GM12874 (cell line): ENCODE measurements at regions not wholly inside any gene's neighbourhood (a gene's known extent, or its start where the extent isn't known, plus 50 kb on each side); places are given as distances from the start of the nearest gene placed in this dataset.

Experiments
- TF ChIP-seq, protein P1 (sequence below): IDR thresholded peaks from 2 replicates; pipeline ENCODE4 v1.5.1; 2011; ENCODE audit warnings: low read depth, mild to moderate bottlenecking, control low read depth, low read length, moderate library complexity; ENCODE audit not compliant: insufficient read depth

DNA sequence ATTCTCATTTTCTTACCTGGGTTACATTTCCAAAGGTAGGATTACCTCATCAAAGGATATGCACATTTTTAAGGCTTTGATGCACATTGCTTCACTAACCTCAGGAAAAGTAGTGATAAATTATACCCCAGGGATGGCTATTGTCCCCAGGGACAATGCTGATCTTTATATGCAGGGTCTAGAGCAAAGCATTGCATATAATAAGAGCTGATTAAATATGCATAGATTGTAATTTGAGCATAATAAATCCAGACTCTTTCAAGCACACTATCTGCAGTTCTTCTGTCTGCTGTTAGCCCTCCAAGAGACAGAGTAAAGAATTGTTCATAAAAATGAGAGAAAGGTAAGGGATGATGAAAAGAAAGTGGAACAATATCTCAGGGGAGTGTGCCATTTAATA is 57.3 kb upstream of the SYT13 start:
- TF ChIP-seq, protein P1, sequence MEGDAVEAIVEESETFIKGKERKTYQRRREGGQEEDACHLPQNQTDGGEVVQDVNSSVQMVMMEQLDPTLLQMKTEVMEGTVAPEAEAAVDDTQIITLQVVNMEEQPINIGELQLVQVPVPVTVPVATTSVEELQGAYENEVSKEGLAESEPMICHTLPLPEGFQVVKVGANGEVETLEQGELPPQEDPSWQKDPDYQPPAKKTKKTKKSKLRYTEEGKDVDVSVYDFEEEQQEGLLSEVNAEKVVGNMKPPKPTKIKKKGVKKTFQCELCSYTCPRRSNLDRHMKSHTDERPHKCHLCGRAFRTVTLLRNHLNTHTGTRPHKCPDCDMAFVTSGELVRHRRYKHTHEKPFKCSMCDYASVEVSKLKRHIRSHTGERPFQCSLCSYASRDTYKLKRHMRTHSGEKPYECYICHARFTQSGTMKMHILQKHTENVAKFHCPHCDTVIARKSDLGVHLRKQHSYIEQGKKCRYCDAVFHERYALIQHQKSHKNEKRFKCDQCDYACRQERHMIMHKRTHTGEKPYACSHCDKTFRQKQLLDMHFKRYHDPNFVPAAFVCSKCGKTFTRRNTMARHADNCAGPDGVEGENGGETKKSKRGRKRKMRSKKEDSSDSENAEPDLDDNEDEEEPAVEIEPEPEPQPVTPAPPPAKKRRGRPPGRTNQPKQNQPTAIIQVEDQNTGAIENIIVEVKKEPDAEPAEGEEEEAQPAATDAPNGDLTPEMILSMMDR = no peak

DNA sequence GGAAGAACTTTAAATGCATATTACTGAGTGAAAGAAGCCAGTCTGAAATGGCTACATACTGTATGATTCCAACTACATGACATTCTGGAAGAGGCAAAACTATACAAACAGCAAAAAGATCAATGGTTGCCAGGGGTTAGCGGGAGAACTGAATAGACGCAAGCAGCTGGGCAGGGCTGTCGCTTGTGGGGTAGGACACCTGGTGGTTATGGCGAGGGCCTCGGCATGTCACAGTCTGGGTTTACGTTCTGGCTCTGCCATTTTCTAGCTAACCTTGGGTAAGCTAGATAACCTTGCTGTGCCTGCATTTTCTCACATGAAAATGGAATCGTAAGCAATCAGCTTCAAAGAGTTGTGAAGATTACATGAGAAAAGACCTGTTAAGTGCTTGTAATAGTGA is 55.2 kb upstream of the SYT13 start:
- TF ChIP-seq, protein P1 = no peak

DNA sequence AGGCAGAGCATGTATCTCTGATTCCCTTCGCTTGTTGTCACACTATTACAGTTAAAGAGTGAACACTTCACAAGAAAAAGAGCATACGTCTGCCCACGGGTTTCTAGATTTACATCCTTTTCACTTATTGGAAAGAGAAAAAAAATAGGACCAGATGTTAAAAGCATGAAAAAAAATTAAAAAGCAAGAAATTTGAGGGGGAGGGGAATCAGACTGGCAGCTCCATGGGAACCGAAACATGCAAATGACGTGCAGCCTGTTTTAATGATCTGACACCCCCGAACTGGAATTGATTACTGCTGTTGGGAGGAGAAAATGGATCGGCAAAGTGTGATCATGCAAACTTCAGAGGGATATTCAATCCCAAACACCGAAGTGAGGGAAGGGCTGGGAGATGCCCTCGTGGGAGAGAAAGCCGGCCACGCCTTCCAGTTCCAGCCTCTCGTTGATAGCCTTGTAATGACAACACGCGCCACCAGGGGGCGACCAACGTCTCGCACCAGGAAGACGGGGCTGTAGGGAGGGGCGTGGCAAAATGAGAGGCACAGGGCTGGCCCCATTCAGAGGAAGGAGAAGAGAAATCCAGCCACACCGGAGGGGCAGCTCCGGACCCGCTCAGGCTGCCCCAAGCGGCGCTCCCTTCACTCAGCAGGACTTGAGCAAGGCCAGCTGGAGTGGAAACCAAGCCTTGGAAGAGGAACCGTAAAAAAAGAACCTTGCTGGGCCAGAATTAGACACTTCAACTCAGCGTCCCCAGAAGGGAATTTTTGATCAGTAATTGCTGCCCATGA is 53.8 kb upstream of the SYT13 start:
- TF ChIP-seq, protein P1 = peak; percentile 89

DNA sequence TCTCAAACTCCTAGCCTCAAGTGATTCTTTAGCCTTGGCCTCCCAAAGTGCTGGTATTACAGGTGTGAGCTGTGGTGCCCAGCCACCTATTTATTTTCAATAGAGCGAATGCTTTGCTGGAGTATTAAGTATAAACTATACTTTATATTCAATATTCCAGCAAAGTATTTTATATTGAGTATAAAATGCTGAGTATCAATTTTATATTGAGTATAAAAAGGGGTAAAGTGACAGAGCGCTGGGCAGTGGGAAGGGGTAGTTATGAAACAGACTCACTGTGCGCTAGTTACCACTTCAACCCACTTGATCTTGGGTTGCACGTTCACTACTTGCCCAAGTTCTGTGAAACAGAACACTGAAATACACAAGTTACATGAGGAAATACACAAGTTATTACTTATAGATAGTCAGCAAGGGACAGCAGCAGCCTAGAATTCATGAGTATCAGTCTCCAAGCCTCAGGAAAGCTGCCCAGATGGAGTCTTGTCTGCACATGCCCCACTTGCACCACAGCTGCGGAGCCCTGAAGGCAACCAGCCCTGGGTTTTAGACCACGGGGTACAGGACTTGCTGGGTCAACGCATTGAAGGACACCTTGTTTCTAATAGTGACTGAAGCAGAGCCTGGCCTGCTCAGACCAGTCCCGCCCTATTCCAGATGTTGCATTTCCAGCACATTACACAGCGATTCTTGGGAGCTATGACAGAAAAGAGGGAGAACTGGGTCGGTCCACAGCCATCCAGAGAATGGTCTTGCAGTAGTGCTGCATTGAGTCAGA is 51.6 kb upstream of the SYT13 start:
- TF ChIP-seq, protein P1 = no peak

DNA sequence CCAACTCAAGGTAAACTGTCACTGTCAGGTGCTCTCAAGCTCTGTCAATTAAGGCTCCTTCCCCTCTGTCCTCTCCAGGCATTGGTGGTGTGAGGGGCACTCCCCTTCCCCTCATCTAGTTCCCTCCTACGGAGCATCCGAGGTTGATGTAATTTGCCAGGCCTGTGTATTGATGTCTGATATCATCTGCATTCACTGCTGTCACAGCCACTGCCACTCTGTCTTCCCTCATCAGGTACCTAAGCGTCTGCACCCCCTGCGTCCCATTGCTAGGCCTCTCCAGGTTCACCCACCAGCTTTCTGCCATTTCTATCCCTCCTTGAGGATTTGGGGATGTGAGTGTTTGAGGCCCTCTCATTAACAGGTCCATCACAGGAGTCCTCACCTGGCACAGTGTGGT is 50.0 kb upstream of the SYT13 start:
- TF ChIP-seq, protein P1 = no peak
